Prostate gland (tissue), 2 donors: ENCODE measurements at regions not wholly inside any gene's neighbourhood (a gene's known extent, or its start where the extent isn't known, plus 50 kb on each side); places are given as distances from the start of the nearest gene placed in this dataset.

ENCODE experiments used
- DNase-seq: peaks from one replicate; pipeline ENCODE4 v3.0.0-alpha.2; 2019; ENCODE audit warnings: low spot score
- H3K27ac ChIP-seq, 2 donors: fragments of 200-600 bp; sonication (generic); 2 replicates each; pipeline ENCODE4 v1.5.1; 2017 to 2019
- H3K27me3 ChIP-seq: fragments of 200-600 bp; sonication (generic); replicated peaks from 2 replicates; pipeline ENCODE4 v1.5.1; 2019; ENCODE audit not compliant: insufficient read depth
- H3K36me3 ChIP-seq, 2 donors: fragments of 200-600 bp; sonication (generic); 1 replicate in 1 of 2; 2 replicates in 1 of 2; pipeline versions ENCODE4 v1.5.1 to v1.8.1; 2017 to 2019
- H3K4me1 ChIP-seq: fragments of 200-600 bp; sonication (generic); replicated peaks from 2 replicates; pipeline ENCODE4 v1.5.1; 2019
- H3K4me3 ChIP-seq, 2 donors: fragments of 200-600 bp; sonication (generic); 2 replicates each; pipeline ENCODE4 v1.5.1; 2017 to 2019
- H3K9me3 ChIP-seq: fragments of 200-600 bp; sonication (generic); 2 replicates; pipeline ENCODE4 v1.5.1; 2017
- CTCF ChIP-seq, 4 experiments: fragments of 200-600 bp in 2 of 4; fragments of 450-650 bp in 2 of 4; sonication (generic) in 2 of 4; IDR thresholded peaks; 1 replicate in 3 of 4; 2 replicates in 1 of 4; pipeline ENCODE4 v1.5.1; 2016 to 2019; ENCODE audit warnings: antibody characterized with exemption in 4 of 4, mild to moderate bottlenecking in 2 of 4, moderate library complexity in 2 of 4
- POLR2A ChIP-seq: fragments of 450-650 bp; IDR thresholded peaks from one replicate; pipeline ENCODE4 v1.6.1; 2016; ENCODE audit warnings: antibody characterized with exemption, mild to moderate bottlenecking
- POLR2AphosphoS5 ChIP-seq: sonication (generic); formaldehyde crosslinking; IDR thresholded peaks from one replicate; pipeline ENCODE4 v1.6.1; 2017; ENCODE audit warnings: antibody characterized with exemption
- WGBS: methylation state at CpG from one replicate; pipeline ENCODE4 v1.1.5; 2018; 5-methylcytosine and 5-hydroxymethylcytosine counted together
- intact Hi-C: fragments of 100-400 bp; cut with DNase I; formaldehyde crosslinking; loops from one replicate; pipeline ENCODE4 v1.14.2; 2022

- H3K4me1 ChIP-seq: no peaks in the 10 kb centered on the region
- no peaks in the 10 kb centered on the region for H3K27me3 ChIP-seq
- no peaks in the 10 kb centered on the region for H3K9me3 ChIP-seq
- no peak for DNase-seq
- no peak for TF ChIP-seq POLR2A
- no peak overlapping the region for H3K27ac ChIP-seq
- no peaks in the 10 kb centered on the region for H3K36me3 ChIP-seq
- no peak overlapping the region for H3K4me3 ChIP-seq
- intact Hi-C loops: no loop called here
Measured at GRCh38 chr7:91526404-91526803, 262.2 kb downstream of the FZD1 start.

- DNase-seq: no peak
- Histone ChIP-seq H3K4me3 (no peak overlapping the region), H3K4me1 (no peaks in the 10 kb centered on the region), H3K27ac (no peak overlapping the region), H3K36me3 (no peaks in the 10 kb centered on the region), H3K9me3 (no peaks in the 10 kb centered on the region), H3K27me3 (no peaks in the 10 kb centered on the region)
- 97% methylated on average over 5 of the region's 5 CpGs for WGBS
- intact Hi-C loops: no loop called here
- TF ChIP-seq POLR2AphosphoS5 (no peak), CTCF (IDR thresholded peaks at IDR 0.05) (no peak), POLR2A (no peak)
Measured at GRCh38 chr7:91527460-91527859, 263.2 kb downstream of the FZD1 start.

DNA sequence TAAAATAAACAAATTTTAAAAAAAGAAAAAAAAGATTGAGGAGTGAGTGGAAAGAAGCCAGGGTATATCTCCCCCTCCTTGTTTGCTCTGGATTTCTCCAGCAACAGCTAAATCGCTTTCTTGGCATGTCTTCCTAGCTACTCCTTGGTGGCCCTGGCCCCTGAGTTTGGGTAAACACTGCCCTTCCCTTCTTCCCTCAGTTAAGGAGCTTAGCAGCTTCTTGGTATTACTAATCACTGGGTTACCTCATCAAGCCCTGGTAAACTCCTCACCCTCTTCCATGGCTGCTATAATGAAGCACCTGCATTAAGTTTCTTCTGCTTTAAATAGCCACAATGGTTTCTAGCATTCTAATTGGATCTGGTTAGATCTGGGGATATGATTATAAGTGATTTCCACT is 269.8 kb downstream of the FZD1 start:
- Histone ChIP-seq H3K27me3 (no peaks in the 10 kb centered on the region), H3K36me3 (no peaks in the 10 kb centered on the region), H3K4me3 (no peak overlapping the region), H3K4me1 (peaks cover 4% of the 10 kb centered on the region), H3K27ac (no peak overlapping the region), H3K9me3 (no peaks in the 10 kb centered on the region)
- 45% methylated on average over 1 of the region's 1 CpG for WGBS
- TF ChIP-seq POLR2AphosphoS5 (no peak), CTCF (IDR thresholded peaks at IDR 0.05) (no peak), POLR2A (no peak)
- no peak for DNase-seq
- intact Hi-C loops: no loop called here

DNA sequence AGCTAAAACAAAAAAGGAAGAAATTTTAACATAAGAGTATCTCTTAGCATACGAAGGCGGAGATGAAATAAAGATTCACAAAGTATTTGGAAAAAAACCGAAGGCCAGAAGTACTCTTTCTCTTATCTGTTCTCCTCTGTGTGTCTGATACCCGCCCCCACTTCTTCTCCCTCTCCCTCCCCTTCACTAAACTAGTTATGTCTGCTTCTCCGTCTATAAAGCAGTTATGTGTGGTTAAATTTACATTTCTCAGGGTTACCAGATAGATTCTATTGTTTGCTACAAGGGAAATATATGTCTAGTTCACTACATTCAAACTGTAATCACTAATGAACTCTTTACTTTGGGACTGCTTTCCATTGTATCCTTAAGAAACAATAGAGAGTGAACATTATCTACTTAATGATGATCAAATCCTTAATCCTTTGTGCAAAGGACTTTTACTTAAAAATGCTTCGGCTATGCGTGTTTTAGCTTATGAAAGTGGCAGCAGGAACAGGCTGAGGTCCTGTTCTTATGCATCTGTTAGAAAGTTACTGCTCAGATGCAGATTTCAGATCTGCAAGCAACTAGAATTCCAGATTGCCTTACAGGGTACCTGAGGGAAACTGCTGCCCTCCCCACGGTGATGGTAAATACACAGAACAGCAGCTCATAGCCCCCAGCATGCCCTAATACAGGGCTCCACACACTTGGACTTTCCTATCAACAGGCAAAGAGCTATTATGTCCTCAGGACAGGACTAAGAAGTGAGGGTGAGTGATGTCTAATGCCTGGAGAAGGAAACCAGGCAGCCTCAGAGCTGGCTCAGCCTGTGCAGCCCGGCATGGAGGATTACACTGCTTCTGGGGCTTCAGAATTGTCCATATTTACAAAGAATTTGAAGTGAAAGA is 273.3 kb downstream of the FZD1 start:
- intact Hi-C loops: no loop called here
- DNase-seq: no peak
- Histone ChIP-seq H3K4me1 (peaks cover 4% of the 10 kb centered on the region), H3K27me3 (no peaks in the 10 kb centered on the region), H3K27ac (no peak overlapping the region), H3K36me3 (no peaks in the 10 kb centered on the region), H3K4me3 (no peak overlapping the region), H3K9me3 (no peaks in the 10 kb centered on the region)
- WGBS: 46% methylated on average over 9 of the region's 9 CpGs
- TF ChIP-seq POLR2A: no peak
- TF ChIP-seq CTCF (IDR thresholded peaks at IDR 0.05): no peak
- TF ChIP-seq POLR2AphosphoS5: no peak

DNA sequence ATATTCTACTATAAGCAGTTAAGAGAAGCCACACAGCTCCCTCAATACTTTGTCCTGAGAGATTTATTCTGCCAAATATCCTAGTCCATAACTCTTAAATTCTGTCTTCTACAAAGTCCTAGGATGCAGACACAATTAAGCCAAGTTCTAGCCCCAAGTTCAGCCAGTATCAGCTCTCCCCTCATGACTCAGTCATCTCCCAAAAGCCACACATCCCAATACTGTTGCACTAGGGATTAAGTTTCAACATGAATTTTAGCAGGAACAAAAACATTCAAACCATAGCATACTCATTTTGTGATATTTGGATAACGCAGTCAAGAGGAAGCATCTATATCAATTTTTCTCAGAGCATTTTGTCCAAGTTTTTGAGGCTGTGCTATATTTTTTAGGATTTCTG is 277.4 kb downstream of the FZD1 start:
- peaks cover 4% of the 10 kb centered on the region for H3K4me1 ChIP-seq
- WGBS: 91% methylated on average over 1 of the region's 1 CpG
- TF ChIP-seq CTCF (IDR thresholded peaks at IDR 0.05) (no peak), POLR2AphosphoS5 (no peak), POLR2A (no peak)
- no peaks in the 10 kb centered on the region for H3K36me3 ChIP-seq
- H3K4me3 ChIP-seq: no peak overlapping the region
- intact Hi-C loops: no loop called here
- no peak for DNase-seq
- no peaks in the 10 kb centered on the region for H3K27me3 ChIP-seq
- no peaks in the 10 kb centered on the region for H3K9me3 ChIP-seq
- H3K27ac ChIP-seq: no peak overlapping the region
